GM21360 (cell line): ENCODE measurements at regions not wholly inside any gene's neighbourhood (a gene's known extent, or its start where the extent isn't known, plus 50 kb on each side); places are given as distances from the start of the nearest gene placed in this dataset.

ENCODE experiments used
- ATAC-seq: cut with Tn5 transposase; IDR thresholded peaks from one replicate; pipeline ENCODE4 v1.9.1; 2021; ENCODE audit warnings: mild to moderate bottlenecking, moderate library complexity; ENCODE audit not compliant: unreplicated experiment

DNA sequence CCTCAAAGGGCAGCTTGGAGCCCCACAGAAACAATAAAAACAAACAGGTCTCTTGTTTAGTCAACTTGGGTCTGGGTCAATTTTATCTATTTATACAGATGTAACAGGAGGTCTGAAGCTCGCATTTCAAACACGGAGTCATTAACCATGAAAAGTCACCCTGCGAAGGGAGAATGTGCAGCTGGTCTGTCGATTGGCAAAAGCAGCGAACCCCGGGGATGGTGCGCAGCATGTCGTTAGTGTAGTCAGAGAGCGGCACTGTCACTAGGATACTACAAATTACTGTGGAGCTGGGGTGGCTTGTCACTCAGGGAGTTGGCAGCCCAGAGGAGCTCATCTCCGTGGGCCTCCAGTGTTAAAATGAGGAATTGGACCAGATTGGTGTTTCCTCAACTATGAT lies 190.4 kb upstream of the ARG1 start:
- ATAC-seq, result no peak

DNA sequence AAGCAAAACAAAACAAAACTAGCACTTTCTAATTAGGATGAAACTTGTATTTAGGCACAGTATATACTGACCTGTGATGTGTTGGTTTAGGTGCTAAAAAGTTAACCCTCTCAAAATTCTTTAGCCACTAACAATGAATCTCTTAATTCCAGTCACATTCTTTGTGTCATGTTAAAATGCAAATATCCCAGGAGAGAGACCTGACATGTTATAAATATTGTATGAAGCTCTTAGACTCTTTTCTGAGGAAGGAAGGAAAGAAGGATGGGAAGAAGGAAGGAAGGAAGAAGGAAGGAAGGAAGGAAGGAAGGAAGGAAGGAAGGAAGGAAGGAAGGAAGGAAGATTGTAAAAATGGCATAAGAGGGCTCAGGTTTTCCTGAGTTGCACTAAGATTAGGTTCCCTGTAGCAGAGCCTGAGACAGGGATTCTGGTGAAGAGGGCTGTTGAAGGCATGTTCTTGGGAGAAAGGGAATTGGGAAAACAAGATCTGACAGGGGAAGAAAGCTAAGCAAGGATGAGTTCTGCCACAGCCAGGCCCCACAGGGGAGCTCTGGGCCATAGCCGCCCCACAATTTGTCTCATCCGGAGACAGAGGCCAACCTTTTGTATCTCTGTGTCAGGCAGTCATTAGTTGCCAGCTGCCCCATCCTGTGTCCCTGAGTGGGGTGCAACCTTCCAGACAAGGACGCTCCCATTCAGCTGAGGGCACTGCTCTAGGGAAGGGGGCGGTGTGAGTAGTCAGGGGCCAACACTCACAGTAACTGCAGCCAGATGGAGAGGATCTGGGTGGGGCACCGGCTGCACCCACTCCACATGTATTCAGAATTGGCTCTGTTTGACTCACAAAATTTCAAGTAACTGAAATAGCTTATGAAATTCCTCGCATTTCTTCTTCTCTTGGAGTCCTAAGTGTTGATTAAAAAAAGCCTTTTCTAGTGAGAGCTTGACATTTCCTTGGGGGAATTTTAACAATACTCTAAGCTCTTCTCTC lies 189.3 kb upstream of the ARG1 start:
- ATAC-seq, result no peak

DNA sequence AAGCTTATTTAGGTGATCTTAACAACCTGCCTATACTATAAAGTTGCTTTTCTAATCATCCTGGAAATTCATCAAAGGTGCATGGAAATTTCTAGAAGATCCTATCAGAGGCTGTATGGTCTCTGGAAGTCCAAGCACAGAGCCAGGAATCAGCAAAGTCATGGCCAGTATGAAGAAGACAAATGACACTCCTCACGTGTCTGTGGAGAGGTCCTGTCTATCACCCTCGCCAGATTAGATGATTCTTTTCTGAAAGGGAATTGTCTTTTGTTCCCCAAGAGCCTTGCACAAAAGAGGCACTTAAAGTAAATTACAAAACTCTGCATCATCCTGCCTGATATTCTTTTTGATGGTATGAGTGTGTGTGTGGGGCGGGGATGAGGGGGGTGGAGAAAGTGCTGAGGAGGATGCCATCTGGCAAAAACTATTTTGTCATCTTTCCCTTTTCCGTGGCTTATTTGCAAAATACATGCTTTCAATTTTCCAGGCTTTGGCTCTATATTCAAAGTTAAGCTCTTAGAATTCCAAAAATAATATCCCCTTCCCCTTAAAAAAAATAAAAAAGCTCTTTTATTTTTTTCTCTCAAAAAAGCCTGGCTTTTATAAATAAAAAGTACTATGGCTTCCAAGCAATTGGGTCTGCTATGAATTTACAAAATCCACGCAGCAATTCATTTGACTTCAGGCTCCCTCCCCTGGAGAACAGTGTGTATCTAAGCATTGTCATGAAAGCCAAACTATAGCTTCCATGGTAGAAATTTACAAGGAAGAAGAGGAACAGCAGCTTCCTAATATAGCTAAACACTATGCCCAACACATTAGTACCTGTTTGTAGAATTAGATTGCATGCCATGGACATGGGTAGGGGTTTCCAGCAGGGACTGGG lies 185.2 kb upstream of the ARG1 start:
- ATAC-seq, result no peak

DNA sequence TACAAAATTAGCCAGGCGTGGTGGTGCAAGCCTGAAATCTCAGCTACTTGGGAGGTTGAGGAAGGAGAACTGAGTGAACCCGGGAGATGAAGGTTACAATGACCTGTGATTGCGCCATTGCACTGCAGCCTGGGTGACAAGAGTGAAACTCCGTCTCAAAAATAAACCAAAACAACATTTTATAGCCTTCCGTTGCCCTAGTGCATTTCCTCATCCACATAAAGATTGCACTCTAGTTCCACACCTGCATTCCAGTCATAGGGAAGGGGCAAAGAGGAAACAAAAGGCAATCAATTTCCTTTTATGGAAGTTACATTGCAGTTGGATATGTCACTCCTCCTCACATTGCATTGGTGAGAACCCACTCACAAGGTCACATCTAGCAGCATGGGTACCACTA lies 182.7 kb upstream of the ARG1 start:
- no peak for ATAC-seq

DNA sequence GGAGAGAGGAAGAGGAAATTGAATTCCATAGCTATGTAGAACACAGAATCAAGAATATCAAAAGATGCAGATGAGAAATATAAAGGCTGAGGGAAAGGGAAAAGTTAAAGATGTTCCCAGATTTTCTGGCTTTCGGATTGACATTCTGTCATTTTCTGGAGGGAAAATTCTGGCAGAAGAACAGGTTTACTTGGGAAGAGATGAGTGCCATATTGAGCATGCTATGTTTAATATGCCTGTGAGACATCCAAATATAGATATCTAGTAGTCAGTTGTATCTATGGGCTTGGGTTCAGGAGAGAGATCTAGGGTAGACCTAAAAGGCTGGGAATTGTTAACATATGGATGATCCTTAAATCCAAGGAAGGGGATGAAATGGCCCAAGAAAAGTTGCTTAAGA lies 181.9 kb upstream of the ARG1 start:
- no peak for ATAC-seq

DNA sequence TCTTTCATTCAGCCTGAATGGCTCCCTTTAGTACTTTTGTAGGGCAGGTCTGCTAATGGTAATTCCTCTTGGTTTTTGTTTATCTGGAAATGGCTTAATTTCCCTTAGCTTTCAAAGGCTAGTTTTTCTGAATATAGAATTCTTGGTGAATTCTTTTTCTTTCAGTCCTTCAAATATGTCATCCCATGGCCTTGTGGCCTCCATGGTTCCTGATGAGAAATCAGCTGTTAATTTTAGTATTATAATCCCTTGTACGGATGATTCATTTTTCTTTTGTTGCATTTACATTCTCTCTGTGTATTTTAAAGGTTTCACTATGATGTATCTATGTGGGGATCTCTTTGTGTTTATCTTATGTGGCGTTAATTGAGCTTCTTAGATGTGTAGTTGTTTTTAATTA lies 179.6 kb upstream of the ARG1 start:
- ATAC-seq, result no peak

DNA sequence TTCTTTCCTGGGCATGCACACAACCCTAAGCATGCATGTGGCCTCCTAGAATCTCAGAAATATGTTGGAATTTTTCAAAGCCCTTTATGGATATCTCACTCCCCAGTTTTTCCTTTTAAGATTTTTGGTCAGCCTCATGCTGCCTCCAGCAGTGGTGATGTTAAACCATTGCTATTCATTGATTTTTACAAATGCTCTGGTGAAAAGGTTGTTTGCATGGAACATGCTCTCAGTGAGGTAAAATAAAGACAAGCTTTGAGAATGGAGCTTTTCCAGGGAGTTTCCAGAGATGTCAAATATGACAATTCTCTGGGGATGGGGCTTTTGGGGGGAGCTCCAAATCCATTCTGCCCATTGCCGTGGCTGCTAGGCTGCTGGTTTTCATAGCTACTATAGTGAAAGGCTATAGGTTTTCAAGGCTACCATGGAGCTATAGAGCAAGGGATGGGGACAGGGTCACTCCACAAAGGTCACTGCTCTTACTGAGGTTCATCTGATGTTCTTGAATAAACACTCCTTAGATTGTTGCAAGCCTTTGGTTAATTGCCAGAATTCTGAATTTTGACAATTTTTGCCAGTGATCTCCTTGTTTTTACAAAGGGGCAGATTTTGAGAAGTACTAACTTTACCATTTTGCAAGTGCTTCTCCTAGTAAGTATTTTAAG lies 178.1 kb upstream of the ARG1 start:
- no peak for ATAC-seq

DNA sequence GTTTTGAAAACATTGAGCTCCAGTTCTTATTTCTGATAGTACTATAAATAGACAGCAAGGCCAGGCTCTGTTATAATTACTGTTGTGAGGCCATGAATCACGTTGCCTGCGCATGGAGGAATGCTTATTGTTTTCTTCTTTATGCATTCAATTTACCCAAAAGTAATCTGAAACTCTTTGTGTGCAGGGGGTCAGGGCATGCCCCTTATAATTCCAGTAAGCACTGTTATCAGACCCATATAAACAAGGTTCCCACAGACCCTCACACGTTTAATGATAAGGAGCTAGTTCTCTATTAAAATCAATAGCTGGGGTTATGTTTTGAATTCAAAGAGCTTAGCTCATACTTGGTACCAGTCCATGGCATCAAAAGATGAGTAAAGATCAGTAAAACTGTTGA lies 174.8 kb upstream of the ARG1 start:
- no peak for ATAC-seq

DNA sequence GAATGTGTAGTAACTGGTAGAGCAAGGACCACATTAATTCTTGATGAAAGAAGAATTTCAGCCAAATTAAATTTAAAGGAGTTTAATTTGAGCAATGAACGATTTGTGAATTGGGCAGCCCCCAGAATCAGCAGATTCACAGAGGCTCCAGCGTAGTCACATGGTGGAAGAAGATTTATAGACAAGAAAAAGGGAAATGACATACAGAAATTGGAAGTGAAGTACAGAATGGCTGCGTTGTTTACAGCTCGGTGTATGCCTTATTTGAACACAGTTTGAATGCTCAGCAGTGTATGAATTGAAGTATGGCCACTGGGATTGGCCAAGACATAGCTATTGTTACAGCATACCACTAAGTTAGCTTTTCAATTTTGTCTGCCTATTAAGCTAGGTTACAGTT lies 173.6 kb upstream of the ARG1 start:
- no peak for ATAC-seq

DNA sequence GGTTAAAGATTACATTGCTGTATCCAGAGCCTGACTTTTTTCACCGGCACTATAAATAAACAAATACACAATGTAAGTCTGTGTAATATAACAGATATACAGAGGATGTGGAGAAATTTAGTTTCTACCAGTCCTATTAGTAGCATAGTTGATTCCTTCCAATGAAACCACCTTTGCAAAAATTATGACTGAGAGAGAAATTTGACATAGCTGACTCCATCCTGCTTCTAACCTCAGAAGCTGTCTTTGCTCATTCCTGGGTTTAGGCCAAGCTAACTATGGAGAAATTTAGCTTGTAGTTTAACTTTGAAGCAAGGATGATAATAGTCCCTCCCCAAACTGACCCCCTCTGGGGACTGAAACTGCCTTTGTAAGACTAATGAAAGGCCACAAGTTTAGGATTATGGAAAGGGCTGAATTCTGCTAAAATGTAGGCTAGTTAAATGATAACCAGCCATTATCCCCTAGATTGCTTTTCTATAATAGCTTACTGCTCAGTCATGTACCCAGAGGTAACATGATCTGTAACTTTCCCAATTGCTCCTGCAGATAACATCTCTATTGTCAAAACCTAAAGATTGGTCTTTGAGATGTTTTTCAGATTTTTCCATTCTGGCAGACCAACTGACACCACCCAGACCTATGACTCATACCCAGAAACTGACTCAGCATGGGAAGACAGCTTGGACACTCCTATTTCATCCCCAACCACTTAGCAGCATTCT lies 172.8 kb upstream of the ARG1 start:
- ATAC-seq, result no peak

DNA sequence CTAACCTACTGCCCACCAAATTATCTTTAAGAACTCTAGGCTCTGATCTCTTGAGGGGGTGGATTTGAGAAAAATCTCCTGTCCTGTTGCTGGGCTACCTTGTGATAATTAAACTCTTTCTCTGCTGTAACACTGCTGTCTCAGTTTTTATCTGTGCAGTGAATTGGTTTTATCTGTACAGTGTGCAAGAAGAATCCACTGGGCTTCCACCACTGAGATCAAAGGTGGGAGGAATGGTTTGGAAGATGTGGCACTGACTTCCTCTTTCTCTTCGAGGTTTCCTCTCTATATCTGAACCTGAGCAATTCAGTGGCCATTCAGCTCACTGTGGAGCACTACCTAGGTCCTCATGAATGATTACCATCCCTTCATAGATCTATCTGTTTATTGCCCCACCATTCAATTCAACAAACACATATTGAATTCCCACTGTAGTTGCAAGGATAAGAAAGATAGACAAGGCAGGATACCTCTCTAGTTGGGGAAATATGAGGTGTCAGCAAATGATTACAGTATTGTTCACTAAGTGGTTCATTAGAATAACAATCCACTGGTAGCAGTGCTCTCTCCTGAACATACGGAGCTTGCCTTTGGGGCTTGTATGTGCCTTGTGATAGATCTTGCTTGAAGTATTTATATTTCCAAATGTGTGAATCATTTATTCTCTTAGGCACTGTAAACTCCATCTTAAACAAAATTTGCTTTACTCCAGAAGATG lies 172.1 kb upstream of the ARG1 start:
- no peak for ATAC-seq

DNA sequence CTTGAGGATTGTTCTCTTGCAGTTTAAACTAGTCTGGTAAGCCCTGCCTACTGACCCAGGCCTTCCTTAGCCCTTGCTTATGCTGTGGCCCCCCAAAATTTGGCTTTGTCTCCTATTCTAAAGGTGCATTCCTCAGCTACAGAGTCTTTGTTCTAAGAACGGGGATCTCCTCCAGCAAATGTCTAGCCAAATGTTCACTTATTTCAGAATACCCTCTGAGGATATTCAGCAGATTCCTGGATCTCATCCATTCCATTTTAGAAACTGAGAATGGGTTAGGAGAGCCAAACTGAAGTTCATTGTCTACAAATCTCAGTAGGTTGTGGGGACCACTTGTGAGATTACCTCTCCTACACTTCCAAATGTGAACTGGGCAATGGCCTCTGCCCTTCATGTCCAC lies 164.2 kb upstream of the ARG1 start:
- no peak for ATAC-seq

DNA sequence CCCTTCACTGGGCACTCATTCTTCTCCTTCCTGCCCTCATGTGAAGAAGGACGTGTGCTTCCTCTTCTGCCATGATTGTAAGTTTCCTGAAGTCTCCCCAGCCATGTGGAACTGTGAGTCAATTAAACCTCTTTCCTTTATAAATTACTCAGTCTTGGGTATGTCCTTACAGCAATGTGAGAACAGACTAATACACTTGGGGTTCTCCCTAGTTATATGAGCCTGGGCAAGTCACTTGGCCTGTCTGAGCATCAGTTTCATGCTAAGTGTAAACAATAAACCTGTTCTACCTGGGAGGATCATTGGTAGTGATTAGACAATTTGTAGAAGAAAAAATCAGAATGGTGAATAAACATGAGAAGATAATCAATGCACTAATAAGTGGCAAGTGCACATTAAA lies 162.2 kb upstream of the ARG1 start:
- no peak for ATAC-seq

DNA sequence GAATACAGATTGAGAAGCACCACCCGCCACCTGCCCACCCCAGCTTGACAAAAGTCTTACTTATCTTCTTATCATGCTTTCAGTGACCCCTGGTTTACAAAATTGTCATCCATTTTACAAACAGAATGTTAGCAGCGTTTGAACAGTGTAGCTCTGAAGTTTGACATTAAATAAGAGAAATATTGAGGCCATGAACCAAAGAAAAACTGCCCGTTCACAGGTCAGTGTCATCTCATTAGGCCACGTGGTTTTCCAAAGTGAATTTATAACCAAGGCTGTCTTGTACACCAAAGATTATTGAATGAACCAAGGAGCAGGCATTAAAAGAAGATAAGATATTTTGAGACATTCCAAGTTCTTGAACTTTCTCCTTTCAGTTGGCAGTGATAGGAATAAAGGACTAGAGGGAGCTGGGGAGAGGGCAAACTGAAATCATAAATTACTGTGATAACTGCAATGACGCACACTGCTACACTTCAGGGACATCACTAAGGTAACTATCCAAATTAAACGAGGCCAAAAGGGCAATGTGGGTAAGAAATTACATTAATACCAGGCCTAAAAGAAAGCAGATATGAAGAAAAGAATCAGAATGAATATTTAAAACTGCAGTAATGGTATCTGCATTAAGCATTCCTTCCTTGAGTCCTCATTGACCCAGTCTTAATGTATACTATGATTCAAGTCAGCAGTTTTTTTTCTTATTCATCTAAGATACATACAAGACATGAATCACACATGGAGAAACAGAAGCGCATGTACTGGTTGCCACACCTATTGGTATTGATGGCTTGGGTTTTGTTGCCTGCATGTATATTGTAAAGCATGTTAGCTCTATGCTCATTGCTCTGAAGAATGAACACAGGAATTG lies 159.8 kb upstream of the ARG1 start:
- no peak for ATAC-seq

DNA sequence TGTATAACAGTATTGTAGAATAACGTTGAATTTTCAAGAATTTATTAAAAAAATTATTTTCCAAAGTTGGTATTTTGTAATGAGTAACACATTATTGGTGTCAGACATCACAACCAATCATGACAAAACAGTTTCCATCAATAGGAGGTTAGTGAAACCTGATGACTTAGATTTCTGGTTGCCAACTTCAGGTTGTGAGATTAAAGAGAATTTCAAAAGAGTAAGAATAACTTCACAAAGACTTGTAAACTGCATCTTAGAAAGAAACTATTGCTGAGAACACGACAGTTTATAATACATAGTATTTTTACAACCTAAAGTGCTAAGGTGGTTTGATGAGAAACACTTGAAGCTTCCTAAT lies 159.2 kb upstream of the ARG1 start:
- no peak for ATAC-seq

DNA sequence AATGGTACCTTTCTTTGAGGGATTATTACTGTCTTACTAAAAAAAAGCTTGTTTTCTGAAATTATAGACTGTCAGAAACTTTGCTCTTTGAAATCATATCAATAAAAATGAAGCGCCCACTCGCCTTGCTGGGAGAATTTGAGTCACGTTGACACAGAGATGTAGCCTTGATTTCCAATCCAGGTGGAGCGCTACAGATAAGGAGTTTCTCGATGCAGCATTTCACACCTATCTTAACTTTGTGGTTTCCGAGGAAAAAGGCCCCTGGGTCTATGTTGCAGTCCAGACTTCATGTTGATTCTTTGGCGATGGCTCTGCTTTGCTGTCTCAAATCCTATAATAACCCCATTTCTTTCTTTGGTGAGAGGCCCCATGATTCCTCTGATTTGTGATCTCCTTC lies 158.1 kb upstream of the ARG1 start:
- no peak for ATAC-seq

DNA sequence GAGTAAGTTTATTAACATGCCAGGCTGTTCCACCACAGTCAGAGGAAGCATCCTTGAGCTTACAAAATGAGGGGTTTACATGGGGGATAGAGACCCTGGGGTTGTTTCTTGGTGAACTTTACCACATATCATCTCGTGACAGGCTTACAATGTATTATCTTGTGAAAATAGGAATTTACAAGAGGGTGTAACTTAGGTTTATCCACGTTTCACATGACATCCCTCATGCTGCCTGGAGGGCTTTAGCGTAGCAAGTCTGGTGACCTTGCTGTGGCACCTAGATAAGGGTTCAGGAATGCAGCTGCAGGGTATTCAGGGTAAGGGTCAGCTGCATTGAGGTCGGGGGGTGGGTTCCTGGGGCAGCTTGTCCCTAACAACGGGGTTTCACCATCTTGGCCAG lies 154.6 kb upstream of the ARG1 start:
- ATAC-seq, result no peak

DNA sequence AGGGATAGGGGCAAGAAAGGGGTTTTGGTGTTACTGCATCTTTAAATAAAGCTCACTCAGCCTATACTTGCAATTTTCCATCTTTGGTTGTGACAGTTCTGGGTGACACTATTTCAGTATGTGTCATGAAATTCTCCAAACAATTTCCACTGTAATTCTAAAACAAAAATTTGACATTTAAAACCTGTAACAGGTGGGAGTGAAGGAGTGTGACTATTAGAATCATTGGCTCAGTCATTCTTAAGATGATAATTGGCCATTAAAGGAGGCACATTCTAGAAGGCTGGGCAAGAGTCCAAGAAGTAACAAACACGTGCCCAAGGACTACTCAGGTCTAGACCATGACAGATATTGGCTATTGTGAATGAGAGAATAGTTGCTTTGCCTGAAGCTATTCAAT lies 153.3 kb upstream of the ARG1 start:
- no peak for ATAC-seq

DNA sequence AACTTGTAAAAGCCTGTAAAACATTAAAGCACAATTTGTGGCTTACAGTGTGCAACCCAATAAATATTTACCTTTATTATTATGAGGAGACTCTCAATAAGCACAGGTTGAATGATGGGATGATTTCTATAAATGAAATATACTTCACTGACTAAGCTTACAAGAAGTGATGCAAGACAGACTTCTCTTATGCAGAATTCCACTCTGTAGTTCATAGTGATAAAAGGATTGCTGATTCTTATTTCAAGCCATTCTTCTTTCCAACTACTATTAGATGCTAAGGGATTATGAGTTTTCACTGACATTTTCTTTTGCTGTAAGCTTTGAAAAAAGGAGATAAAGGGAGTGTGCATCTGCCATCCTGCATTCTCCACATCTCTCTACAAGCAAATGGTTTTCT lies 149.0 kb upstream of the ARG1 start:
- ATAC-seq, result no peak
